HEK293 (cell line): ENCODE measurements at regions not wholly inside any gene's neighbourhood (a gene's known extent, or its start where the extent isn't known, plus 50 kb on each side); places are given as distances from the start of the nearest gene placed in this dataset.

ENCODE experiments used
- CTCF ChIP-seq: fragments of 450-650 bp; formaldehyde crosslinking; IDR thresholded peaks from 2 replicates; pipeline ENCODE4 v1.5.1; 2016; ENCODE audit warnings: missing biosample characterization, missing genetic modification characterization
- KLF1 ChIP-seq: fragments of 450-650 bp; formaldehyde crosslinking; IDR thresholded peaks from 2 replicates; pipeline ENCODE4 v1.5.1; 2016; ENCODE audit warnings: missing biosample characterization, missing genetic modification characterization
- SETDB1 ChIP-seq: IDR thresholded peaks from one replicate; pipeline ENCODE4 v1.6.1; 2017; ENCODE audit warnings: mild to moderate bottlenecking, low read length, moderate library complexity, mixed read lengths; ENCODE audit not compliant: insufficient read length
- YY1 ChIP-seq: fragments of 450-650 bp; formaldehyde crosslinking; IDR thresholded peaks from 2 replicates; pipeline ENCODE4 v1.5.1; 2018; ENCODE audit warnings: missing biosample characterization, missing genetic modification characterization
- ZBTB10 ChIP-seq: fragments of 450-650 bp; formaldehyde crosslinking; IDR thresholded peaks from 2 replicates; pipeline ENCODE4 v1.5.1; 2016; ENCODE audit warnings: missing biosample characterization, missing genetic modification characterization
- ZBTB20 ChIP-seq: fragments of 450-650 bp; formaldehyde crosslinking; IDR thresholded peaks from 2 replicates; pipeline ENCODE4 v1.5.1; 2016; ENCODE audit warnings: missing biosample characterization, missing genetic modification characterization
- ZNF121 ChIP-seq: fragments of 450-650 bp; formaldehyde crosslinking; IDR thresholded peaks from 2 replicates; pipeline ENCODE4 v1.5.1; 2016; ENCODE audit warnings: missing biosample characterization, missing genetic modification characterization
- ZNF521 ChIP-seq: fragments of 450-650 bp; formaldehyde crosslinking; IDR thresholded peaks from 2 replicates; pipeline ENCODE4 v1.5.1; 2017; ENCODE audit warnings: missing biosample characterization, mild to moderate bottlenecking, missing genetic modification characterization
- ZNF629 ChIP-seq: fragments of 450-650 bp; formaldehyde crosslinking; IDR thresholded peaks from 2 replicates; pipeline ENCODE4 v1.5.1; 2017; ENCODE audit warnings: missing biosample characterization, missing genetic modification characterization

GRCh38 chr14:34330846-34331245 is 131.2 kb downstream of the SPTSSA start:
- TF ChIP-seq CTCF (tag by site-specific recombination) (no peak), ZNF629 (tag by site-specific recombination) (no peak), ZNF121 (tag by site-specific recombination) (no peak), SETDB1 (no peak), KLF1 (no peak), ZBTB20 (tag by site-specific recombination) (no peak), ZNF521 (tag by site-specific recombination) (no peak), ZBTB10 (tag by site-specific recombination) (no peak), YY1 (tag by site-specific recombination) (no peak)
